SJCRH30 (cell line): ENCODE measurements at regions not wholly inside any gene's neighbourhood (a gene's known extent, or its start where the extent isn't known, plus 50 kb on each side); places are given as distances from the start of the nearest gene placed in this dataset.
"Not testable (repeated sequence)": the region's sequence is repeated elsewhere in the genome, so short reads cannot be mapped to it uniquely, and the experiment has no call there.

Source experiments
- DNase-seq, 2 experiments: peaks; one replicate each; pipeline ENCODE4 v3.0.0-alpha.2; 2015 to 2020
- H3K27ac ChIP-seq: fragments of 250-450 bp; sonication (Bioruptor Pico); 2 replicates; pipeline ENCODE4 v1.5.1; 2020; ENCODE audit warnings: mild to moderate bottlenecking, moderate library complexity
- H3K27me3 ChIP-seq: fragments of 250-450 bp; sonication (Bioruptor Pico); 2 replicates; pipeline ENCODE4 v1.5.1; 2020; ENCODE audit warnings: mild to moderate bottlenecking, moderate library complexity
- H3K36me3 ChIP-seq: fragments of 250-450 bp; sonication (Bioruptor Pico); 2 replicates; pipeline ENCODE4 v1.5.1; 2020; ENCODE audit warnings: mild to moderate bottlenecking, moderate library complexity
- H3K4me1 ChIP-seq: fragments of 250-450 bp; sonication (Bioruptor Pico); 2 replicates; pipeline ENCODE4 v1.5.1; 2020; ENCODE audit warnings: mild to moderate bottlenecking, moderate library complexity
- H3K4me3 ChIP-seq: fragments of 250-450 bp; sonication (Bioruptor Pico); 2 replicates; pipeline ENCODE4 v1.5.1; 2020; ENCODE audit warnings: mild to moderate bottlenecking, moderate library complexity
- H3K9me3 ChIP-seq: fragments of 250-450 bp; sonication (Bioruptor Pico); replicated peaks from 2 replicates; pipeline ENCODE4 v1.5.1; 2020; ENCODE audit warnings: mild to moderate bottlenecking, moderate library complexity

DNA sequence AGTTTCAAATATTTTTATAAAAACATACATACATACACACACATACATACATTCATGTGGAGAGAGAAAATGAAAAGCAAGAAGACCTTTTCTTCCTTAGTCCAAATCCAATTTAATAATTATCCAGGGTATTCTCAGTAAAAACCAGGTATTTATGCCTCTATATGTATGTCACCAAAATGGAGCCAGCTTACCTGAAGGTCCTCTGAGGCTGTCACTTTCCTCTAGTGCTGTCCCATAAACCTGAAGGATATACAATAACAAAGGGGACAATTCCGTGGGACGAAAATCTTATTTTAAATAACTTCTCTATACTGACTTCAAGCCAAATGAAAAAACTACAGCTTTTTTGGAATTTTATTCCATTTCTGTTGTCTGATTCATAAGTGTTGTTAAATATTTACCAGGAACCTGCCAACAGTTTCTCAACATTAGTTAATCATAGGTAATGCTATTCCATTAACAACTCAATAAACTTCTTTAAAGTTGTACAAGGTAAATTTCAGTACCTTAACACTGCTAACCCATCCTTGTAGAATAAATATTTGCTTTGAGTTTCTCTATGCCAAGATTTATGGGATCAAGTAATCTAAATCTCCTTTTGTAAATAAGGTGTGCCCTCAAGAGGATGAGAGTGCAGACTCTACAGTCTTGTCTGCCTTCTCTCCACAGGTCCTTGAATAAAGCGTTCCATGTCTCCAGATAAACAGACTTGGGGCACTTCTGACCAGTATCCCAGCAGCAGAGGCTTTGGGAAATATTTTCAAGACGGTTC lies 260.3 kb downstream of the AHR start:
- no peak for DNase-seq
- no peak overlapping the region for H3K27ac ChIP-seq
- H3K9me3 ChIP-seq = no peaks in the 10 kb centered on the region
- H3K4me1 ChIP-seq = no peaks in the 10 kb centered on the region
- no peaks in the 10 kb centered on the region for H3K27me3 ChIP-seq
- H3K36me3 ChIP-seq = no peaks in the 10 kb centered on the region
- H3K4me3 ChIP-seq = no peak overlapping the region

DNA sequence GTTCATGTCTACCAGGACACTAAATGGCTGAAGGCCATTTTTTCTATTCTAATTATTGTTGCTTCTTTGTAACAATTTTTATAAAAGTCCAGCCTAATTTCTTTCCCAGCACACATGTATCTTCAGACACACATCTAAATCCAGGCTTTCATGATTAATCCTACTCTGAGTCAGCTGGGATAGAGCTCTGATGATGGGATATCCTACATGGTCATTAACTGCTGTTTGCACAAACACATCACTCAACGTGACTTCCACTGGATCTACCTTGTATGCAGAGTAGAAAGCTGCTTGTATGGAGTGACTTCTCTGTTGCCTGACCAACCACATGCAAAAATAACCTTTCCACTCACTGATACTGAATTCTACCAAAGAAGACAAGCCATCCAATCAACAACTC lies 260.9 kb downstream of the AHR start:
- Histone ChIP-seq H3K27ac (no peak overlapping the region), H3K36me3 (no peaks in the 10 kb centered on the region), H3K4me1 (no peaks in the 10 kb centered on the region), H3K4me3 (no peak overlapping the region), H3K27me3 (no peaks in the 10 kb centered on the region), H3K9me3 (no peaks in the 10 kb centered on the region)
- DNase-seq = no peak

DNA sequence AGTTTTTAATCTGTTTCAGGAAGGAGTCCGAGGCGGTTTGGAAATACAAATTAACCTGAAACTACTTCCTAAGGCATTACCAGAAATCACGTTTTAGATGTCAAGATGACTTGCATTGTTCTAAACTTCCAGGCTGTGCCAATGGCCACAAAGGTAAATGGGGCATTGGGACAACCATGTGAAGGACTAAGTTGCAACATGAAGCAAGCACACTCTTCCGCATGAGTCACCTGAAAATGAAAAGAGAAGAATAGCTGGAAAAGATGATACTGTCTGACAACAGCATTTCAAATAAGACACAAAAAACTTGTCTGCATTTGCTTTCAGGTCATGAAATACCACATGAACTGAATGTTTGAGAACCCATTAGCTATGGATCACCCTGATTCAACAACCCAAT lies 262.1 kb downstream of the AHR start:
- no peak overlapping the region for H3K4me3 ChIP-seq
- H3K27me3 ChIP-seq = no peaks in the 10 kb centered on the region
- H3K4me1 ChIP-seq = no peaks in the 10 kb centered on the region
- no peak for DNase-seq
- H3K9me3 ChIP-seq = no peaks in the 10 kb centered on the region
- no peaks in the 10 kb centered on the region for H3K36me3 ChIP-seq
- no peak overlapping the region for H3K27ac ChIP-seq

GRCh38 chr7:17560966-17561365 lies 262.5 kb downstream of the AHR start:
- Histone ChIP-seq H3K27ac (no peak overlapping the region), H3K27me3 (no peaks in the 10 kb centered on the region), H3K9me3 (no peaks in the 10 kb centered on the region), H3K4me3 (no peak overlapping the region), H3K36me3 (no peaks in the 10 kb centered on the region), H3K4me1 (no peaks in the 10 kb centered on the region)
- DNase-seq = no peak

GRCh38 chr7:17564678-17565212 lies 266.3 kb downstream of the AHR start:
- DNase-seq = peak in 1 of 2 experiments; percentile 22
- H3K36me3 ChIP-seq = no peaks in the 10 kb centered on the region
- H3K27me3 ChIP-seq = no peaks in the 10 kb centered on the region
- H3K4me3 ChIP-seq = no peak overlapping the region
- no peak overlapping the region for H3K27ac ChIP-seq
- no peaks in the 10 kb centered on the region for H3K4me1 ChIP-seq
- H3K9me3 ChIP-seq = no peaks in the 10 kb centered on the region

DNA sequence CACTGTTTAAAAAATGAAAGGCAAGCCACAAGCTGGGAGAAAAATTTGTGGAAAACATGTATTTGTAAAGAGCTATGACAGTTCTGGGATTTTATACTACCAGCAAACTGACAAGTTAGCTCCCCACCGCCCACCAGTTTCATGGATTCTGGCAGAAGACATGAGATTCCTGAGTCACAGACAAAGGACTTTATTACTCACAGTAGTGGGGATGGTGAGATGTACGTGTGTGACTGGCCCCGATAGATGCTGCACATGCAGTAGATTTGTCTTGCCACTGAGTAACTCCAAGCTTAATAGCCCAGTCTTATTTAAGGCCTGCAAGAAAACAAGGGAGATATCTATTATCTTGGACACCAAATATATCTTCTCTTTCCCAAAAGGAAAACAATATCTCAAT lies 281.7 kb downstream of the AHR start:
- no peaks in the 10 kb centered on the region for H3K36me3 ChIP-seq
- no peaks in the 10 kb centered on the region; the same call in 1 of the 2 replicates for H3K9me3 ChIP-seq
- H3K27me3 ChIP-seq = no peaks in the 10 kb centered on the region
- DNase-seq = no peak
- no peak overlapping the region for H3K4me3 ChIP-seq
- no peaks in the 10 kb centered on the region for H3K4me1 ChIP-seq
- no peak overlapping the region for H3K27ac ChIP-seq

DNA sequence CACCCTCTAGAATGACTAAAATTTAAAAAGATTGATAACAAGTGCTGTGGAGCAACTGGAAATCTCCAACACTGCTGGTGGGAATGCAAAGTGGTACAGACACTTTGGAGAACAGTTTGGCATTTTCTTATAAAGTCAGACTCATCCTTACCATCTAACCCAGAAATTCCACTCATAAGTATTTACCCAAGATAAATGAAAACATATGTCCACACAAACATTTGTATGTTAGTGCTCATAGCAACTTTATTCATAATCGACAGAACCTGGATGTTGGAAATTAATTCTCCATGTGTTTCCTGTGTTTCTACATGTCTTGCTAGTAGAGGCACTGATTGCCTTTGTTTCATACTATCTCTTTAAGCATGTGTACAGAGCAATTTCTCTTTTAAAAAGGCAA lies 282.4 kb downstream of the AHR start:
- H3K9me3 ChIP-seq = no peaks in the 10 kb centered on the region; the same call in 1 of the 2 replicates

GRCh38 chr7:17581301-17581700 lies 282.8 kb downstream of the AHR start:
- no peak overlapping the region for H3K4me3 ChIP-seq
- no peaks in the 10 kb centered on the region; the same call in 1 of the 2 replicates for H3K9me3 ChIP-seq
- no peak for DNase-seq
- no peaks in the 10 kb centered on the region for H3K27me3 ChIP-seq
- H3K27ac ChIP-seq = no peak overlapping the region
- H3K4me1 ChIP-seq = no peaks in the 10 kb centered on the region
- no peaks in the 10 kb centered on the region for H3K36me3 ChIP-seq

More for the DNA sequence above, 282.4 kb downstream of the AHR start:
- no peak for DNase-seq
- no peak overlapping the region for H3K4me3 ChIP-seq
- no peak overlapping the region for H3K27ac ChIP-seq
- H3K4me1 ChIP-seq = no peaks in the 10 kb centered on the region
- H3K27me3 ChIP-seq = no peaks in the 10 kb centered on the region
- no peaks in the 10 kb centered on the region for H3K36me3 ChIP-seq

DNA sequence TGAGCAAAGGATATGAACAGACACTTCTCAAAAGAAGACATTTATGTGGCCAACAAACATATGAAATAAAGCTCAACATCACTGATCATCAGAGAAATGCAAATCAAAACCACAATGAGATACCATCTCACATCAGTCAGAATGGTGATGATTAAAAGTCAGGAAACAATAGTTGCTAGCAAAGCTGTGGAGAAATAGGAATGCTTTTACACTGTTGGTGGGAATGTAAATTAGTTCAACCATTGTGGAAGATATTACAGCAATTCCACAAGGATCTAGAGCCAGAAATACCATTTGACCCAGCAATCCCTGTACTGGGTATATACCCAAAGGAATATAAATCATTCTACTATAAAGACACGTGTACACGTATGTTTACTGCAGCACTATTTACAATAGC lies 284.2 kb downstream of the AHR start:
- not testable (repeated sequence) for H3K9me3 ChIP-seq, DNase-seq, H3K4me3 ChIP-seq, H3K27ac ChIP-seq, H3K27me3 ChIP-seq, H3K36me3 ChIP-seq, H3K4me1 ChIP-seq

- no peaks in the 10 kb centered on the region for H3K4me1 ChIP-seq
- H3K36me3 ChIP-seq = no peaks in the 10 kb centered on the region
- H3K4me3 ChIP-seq = no peak overlapping the region
- no peak overlapping the region for H3K27ac ChIP-seq
- H3K9me3 ChIP-seq = peaks cover 6% of the 10 kb centered on the region; the same call in 1 of the 2 replicates
- no peak for DNase-seq
- no peaks in the 10 kb centered on the region for H3K27me3 ChIP-seq
Observed at GRCh38 chr7:17583786-17584185, 285.3 kb downstream of the AHR start.

DNA sequence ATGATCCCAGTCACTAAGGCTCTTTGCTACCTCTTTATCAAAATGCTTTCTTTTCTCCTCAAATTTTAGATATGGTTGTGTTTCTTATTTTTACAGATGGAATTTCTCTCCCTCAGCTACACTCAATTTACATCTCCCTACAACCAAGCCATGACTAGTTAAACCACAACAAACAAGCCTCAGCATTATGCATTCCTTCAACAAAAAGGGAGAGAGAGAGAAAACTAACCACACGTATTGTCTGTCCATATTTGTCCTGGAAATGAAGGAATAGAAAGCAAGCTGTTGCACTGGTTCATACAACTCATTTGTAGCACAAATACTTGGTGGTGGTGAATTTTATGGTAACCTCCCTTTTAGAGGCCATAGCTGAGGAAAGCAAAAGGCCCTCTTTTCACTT lies 286.4 kb downstream of the AHR start:
- Histone ChIP-seq H3K9me3 (peaks cover 6% of the 10 kb centered on the region; the same call in 1 of the 2 replicates), H3K27me3 (no peaks in the 10 kb centered on the region), H3K36me3 (no peaks in the 10 kb centered on the region), H3K4me3 (no peak overlapping the region), H3K4me1 (no peaks in the 10 kb centered on the region), H3K27ac (no peak overlapping the region)
- DNase-seq = no peak

GRCh38 chr7:17586711-17587110 lies 288.3 kb downstream of the AHR start:
- Histone ChIP-seq H3K27me3 (no peaks in the 10 kb centered on the region), H3K4me1 (no peaks in the 10 kb centered on the region), H3K4me3 (no peak overlapping the region), H3K36me3 (no peaks in the 10 kb centered on the region), H3K9me3 (peaks cover 6% of the 10 kb centered on the region; the same call in 1 of the 2 replicates), H3K27ac (no peak overlapping the region)
- no peak for DNase-seq

GRCh38 chr7:17588730-17589129 lies 290.3 kb downstream of the AHR start:
- H3K4me1 ChIP-seq = no peaks in the 10 kb centered on the region
- no peak for DNase-seq

DNA sequence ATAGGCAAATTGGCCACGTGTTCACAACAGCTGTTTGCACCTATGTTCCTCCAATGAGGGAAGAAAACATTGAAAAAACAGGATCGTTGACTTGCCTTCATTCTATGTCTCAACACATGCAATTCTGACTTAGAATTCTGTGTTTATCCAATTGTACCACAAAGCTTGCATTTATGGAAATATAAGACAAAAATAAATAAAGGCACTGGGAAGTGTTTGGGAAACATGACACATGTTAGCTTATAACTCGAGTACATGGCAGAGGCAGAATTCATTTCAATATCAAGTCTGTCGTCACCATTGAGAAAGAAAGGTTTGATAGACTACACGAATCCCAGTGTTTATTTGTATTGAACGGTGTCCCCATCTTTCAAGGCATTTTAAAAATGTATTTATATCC lies 291.2 kb downstream of the AHR start:
- Histone ChIP-seq H3K27ac (no peak overlapping the region), H3K4me3 (no peak overlapping the region), H3K9me3 (peaks cover 6% of the 10 kb centered on the region; the same call in 1 of the 2 replicates), H3K27me3 (no peaks in the 10 kb centered on the region), H3K36me3 (no peaks in the 10 kb centered on the region), H3K4me1 (no peaks in the 10 kb centered on the region)
- DNase-seq = no peak

More at GRCh38 chr7:17588730-17589129, 290.3 kb downstream of the AHR start:
- H3K4me3 ChIP-seq = no peak overlapping the region
- no peaks in the 10 kb centered on the region for H3K36me3 ChIP-seq
- no peaks in the 10 kb centered on the region for H3K27me3 ChIP-seq
- no peak overlapping the region for H3K27ac ChIP-seq
- H3K9me3 ChIP-seq = peaks cover 6% of the 10 kb centered on the region; the same call in 1 of the 2 replicates

DNA sequence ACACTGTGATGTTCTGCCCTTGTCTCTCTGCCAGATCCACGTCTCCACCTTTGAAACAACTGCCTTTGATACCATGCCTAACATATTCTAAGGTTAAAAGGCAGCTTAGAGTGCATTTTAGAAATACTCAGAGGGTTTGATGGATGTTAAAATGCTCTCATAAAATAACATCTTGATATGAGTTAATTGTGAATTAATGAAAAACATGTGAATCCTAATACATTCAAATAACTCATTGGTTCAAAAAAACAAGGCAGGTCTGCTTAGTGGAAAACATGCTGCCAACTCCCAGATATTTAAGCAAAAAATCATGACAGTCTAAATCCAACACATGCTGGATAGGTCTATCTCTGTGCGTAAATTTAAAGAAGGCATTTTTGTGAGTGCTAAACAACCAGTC lies 291.8 kb downstream of the AHR start:
- H3K9me3 ChIP-seq = peaks cover 6% of the 10 kb centered on the region; the same call in 1 of the 2 replicates
- DNase-seq = no peak
- no peak overlapping the region for H3K4me3 ChIP-seq
- H3K36me3 ChIP-seq = no peaks in the 10 kb centered on the region
- no peaks in the 10 kb centered on the region for H3K27me3 ChIP-seq
- no peak overlapping the region for H3K27ac ChIP-seq
- H3K4me1 ChIP-seq = no peaks in the 10 kb centered on the region
